ENCODE measurements at regions not wholly inside any gene's neighbourhood (a gene's known extent, or its start where the extent isn't known, plus 50 kb on each side); places are given as distances from the start of the nearest gene placed in this dataset.

- no peak for TF ChIP-seq CTCF (IDR thresholded peaks at IDR 0.05; ENCODE audit: poor library complexity)
- no peak for TF ChIP-seq EZH2phosphoT487 (IDR thresholded peaks at IDR 0.05; ENCODE audit: low read depth, severe bottlenecking, unreplicated experiment)
Measured at GRCh38 chr5:111859031-111859430, 102.0 kb upstream of the NREP start.
